ENCODE measurements at regions not wholly inside any gene's neighbourhood (a gene's known extent, or its start where the extent isn't known, plus 50 kb on each side); places are given as distances from the start of the nearest gene placed in this dataset.

- WGBS (ENCODE audit: insufficient coverage, low lambda C conversion rate) = no CpG with 5 or more reads among the region's 2 CpGs
- Histone ChIP-seq H3K4me1 (ENCODE audit: control insufficient read depth, insufficient read depth, low read length) (no peaks in the 10 kb centered on the region), H3K36me3 (ENCODE audit: control insufficient read depth, insufficient read depth, low read length) (no peaks in the 10 kb centered on the region), H3K9me3 (ENCODE audit: control insufficient read depth, low read depth, low read length) (no peaks in the 10 kb centered on the region), H3K27me3 (ENCODE audit: control insufficient read depth, insufficient read depth, low read length) (no peaks in the 10 kb centered on the region), H3K4me3 (ENCODE audit: low read length) (no peak overlapping the region), H3K27ac (ENCODE audit: low read length) (no peak overlapping the region)
- no peak for DNase-seq
Measured at GRCh38 chr12:42640391-42640790, 50.8 kb upstream of the PRICKLE1 start.

GRCh38 chr12:42639556-42639955 is 50.0 kb upstream of the PRICKLE1 start:
- no peak for DNase-seq
- Histone ChIP-seq H3K27me3 (ENCODE audit: control insufficient read depth, insufficient read depth, low read length) (no peaks in the 10 kb centered on the region), H3K4me1 (ENCODE audit: control insufficient read depth, insufficient read depth, low read length) (no peaks in the 10 kb centered on the region), H3K27ac (ENCODE audit: low read length) (no peak overlapping the region), H3K36me3 (ENCODE audit: control insufficient read depth, insufficient read depth, low read length) (no peaks in the 10 kb centered on the region), H3K9me3 (ENCODE audit: control insufficient read depth, low read depth, low read length) (no peaks in the 10 kb centered on the region), H3K4me3 (ENCODE audit: low read length) (no peak overlapping the region)

Data from large intestine (tissue), 3 donors.